GM21619 (cell line): ENCODE measurements at regions not wholly inside any gene's neighbourhood (a gene's known extent, or its start where the extent isn't known, plus 50 kb on each side); places are given as distances from the start of the nearest gene placed in this dataset.

Experiments
- ATAC-seq: cut with Tn5 transposase; IDR thresholded peaks from one replicate; pipeline ENCODE4 v1.9.1; 2021; ENCODE audit not compliant: unreplicated experiment

DNA sequence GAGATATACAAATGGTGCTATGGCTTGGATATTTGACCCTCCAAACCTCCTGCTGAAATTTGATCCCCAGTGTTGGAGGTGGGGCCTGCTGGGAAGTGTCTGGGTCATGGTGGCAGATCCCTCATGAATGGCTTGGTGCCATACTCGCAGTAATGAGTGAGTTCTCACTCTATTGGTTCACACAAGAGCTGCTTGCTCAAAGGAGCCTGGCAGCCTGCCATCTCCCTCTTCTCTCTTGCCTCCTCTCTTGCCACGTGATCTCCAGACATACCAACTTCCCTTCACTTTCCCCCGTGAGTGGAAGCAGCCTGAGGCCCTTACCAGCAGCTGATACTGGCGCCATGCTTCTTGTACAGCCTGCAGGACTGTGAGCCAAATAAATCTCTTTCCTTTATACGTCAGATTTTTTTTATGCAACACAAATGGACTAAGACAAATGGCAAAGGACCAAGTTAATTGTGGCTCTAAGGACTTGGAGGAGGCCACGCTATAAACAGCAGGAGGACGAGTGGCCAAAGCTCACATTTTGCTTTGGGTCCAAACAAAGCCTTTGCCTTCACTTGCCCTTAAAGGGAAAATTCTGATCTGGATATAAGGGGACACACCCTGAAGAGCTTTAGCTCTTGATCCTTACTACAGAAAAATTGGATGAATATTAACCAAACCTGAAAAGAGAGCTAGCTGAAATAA, 214.7 kb downstream of the SS18 start:
- ATAC-seq = no peak

DNA sequence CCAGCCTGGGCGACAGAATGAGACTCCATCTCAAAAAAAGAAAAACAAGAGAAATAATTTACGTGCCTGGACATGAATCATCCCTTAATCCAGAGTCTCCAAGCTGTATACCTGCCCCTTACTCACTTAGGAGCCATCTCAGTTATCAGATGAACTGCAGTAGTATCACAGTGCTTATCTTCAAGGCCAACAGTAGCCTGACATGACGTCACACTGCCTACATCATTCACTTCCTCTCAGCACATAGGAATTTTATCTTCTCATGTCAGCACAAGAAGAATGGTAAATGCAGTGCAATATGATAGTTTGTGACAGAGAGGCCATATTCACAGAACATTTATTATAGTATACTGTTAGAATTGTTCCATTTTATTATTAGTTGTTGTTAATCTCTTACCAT, 216.6 kb downstream of the SS18 start:
- no peak for ATAC-seq

DNA sequence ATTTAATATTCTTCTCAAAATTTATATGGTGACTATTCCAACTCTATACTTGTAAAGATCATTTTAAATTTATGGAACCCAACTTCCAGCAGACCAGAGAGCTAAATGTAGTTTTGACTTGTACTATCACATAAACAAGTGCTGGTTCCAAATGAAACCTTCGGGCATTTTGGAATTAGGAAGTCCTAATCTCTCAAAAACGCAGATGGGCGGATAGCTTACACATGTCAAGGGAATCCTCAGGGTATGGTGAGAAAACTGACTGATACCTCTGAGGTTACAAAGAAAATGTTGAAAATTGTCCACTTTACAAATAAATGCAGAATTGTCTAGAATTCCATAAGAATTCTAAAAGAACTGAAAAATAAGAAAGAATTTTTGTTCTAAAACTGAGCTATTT, 224.1 kb downstream of the SS18 start:
- ATAC-seq = no peak

DNA sequence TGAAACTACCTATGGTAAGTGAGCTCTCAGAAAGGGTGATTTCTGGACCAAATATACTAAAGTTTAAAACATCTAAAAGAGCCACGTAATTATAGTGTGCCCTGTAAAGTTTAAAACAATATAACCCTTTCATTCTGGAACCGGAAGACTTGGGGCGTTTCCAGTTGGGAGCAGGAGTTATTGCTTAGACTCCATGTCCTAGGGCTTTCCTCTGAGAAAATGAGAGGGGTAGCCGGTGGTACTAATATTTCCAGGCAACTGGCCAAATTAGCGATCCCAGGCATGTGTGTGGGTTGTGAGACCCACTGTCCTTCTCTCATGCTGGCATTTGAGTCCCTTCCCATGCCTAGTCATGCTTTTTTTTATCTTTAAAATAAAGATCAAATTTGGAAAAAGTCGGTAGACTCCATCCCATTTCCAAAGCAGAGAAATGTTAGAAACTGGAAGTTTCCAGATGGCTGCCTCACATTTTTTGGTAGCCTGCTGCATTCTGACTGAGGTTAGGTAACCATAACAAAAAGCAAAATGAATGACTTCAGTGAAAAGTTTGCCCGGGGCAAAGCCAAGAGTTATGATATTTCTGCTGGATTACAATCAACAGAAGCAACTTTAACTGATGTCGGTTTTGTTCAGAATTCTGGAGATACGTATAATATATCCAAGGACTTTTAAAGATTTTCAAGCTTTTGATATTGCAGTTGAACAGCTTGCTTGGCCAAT, 227.4 kb downstream of the SS18 start:
- no peak for ATAC-seq

DNA sequence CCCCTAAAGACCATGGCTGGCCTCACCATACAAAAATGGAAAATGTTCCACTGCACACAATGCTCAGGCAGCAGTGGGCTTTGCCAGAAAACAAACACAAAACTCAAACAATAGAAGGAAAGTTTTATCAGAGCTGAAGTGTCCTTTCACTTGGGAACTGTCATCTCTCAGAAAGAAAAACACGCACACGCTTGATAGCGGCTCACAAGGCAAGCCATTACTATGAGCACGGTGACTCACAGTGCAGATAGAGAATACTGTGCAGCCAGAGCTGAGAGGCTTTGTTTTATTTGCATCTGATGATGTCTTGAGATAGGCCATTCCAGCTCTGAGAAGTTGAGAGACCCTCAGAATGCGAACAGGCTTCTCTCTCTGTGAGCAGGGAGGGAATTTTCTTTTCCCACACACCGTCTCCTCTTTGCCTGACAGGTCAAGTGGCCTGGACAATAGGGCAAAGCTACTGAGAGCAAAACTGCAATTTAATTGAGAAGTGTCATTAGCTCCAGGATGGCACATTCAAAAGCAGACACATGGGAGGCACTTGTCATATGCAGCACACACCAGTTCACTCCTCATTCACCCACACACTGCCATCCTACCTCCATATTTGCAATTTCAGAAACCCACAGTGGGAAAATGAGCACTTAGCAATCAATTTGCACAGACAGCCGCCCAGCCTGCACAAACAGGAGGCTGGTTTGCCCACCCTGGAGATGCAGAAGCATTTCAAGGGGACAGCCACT, 236.6 kb downstream of the SS18 start:
- no peak for ATAC-seq

DNA sequence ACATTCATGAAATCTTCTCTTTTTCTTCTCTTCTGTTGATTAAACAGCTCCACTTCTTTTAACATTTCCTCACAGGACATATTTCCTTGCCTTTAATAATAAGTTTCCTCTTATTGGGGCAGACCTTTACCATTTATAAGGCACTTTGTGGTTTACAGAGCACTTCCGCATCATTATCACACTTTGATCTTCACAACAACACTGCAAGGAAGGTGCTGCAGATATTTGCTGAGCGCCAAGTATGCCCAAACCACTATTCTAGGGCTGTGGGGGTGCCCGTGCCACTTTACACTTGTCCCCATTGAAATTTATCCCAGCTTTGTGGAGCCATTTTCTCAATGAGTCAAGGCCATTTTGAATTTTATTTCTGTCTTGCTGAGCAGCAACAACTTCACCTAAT, 246.6 kb downstream of the SS18 start:
- ATAC-seq = no peak

DNA sequence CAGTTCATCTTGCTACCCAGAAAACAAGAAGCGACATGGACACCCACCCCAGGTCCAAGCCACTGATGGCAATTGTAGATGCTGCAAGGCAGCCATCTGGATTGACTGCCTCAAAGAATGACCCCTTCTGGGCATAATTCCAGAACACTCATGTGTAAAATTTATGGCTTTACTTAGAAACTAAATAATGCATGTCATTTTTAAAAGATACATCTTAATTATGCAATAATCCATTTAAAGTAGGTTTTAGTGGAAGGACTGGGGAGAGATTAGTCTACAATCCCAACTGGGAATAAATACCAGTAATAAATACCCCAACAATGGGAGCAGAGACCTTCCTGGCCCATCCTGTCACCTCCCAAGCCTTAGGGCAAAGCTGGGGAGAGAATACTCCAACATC, 247.7 kb downstream of the SS18 start:
- ATAC-seq = no peak

DNA sequence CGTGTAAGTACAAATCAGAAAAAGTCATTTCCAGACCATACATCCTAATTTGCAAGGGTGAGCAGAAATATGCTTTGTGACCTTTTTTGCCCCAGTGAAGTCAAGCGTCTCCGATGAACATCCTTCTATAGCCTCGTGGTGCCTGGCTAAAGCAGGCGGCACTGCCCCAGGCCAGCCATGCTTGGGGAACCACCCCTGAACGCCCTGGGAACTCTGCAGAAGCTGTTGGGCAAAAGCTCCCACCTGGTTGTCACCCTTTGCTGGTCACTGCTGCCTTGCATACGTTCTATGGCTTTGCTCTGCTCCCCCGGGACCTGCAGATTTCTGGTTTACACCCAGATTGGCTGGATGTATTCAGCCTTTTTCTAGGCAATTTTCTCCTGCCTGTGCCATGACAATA, 256.4 kb downstream of the SS18 start:
- ATAC-seq = no peak

DNA sequence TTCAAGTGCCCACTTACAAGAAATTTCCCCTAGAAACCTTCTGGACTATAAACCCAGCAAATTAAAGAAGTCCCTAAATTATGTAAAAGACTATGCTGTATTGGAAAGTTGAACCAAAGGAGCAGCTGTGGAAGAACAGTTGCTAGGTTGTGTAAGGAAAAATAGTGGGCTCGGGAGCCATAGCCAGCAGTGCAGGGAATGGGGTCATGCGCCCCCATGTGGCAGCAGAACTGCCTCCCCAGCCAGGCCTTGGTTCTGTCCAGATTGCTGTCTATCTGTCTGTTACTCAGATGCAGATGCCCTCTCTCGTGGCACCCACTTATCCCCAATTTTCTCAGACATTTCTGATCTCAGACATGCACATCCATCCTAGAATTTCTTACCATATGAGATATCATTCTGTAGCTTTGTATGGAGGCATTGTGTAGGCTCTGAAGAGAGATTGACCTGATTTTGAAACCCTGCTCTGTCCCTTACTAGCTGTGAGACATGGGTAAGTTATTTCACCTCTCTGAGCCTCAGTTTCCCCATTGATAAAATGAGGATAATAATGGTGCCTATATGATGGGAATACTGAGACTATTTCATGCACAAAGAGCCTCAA, 258.3 kb downstream of the SS18 start:
- ATAC-seq = peak; percentile 48

DNA sequence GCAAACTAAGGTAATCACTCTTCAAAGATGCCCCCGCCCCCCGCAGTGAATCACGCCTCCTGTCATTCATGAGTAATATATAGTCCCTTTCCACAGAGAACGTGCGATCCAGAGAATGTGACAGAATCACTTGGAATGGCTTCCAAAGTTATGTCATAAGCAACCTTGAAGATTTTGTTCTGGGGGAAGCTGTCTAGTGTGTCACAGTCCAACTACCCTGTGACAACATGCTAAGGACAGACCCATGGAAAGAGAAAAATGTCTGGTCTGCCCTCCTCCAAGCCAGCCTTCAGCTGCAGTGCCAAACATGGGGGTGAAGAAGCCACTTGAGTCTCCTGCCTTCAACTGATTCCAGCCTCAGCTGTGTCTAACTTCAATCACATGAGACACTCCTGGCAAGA, 259.1 kb downstream of the SS18 start:
- no peak for ATAC-seq

DNA sequence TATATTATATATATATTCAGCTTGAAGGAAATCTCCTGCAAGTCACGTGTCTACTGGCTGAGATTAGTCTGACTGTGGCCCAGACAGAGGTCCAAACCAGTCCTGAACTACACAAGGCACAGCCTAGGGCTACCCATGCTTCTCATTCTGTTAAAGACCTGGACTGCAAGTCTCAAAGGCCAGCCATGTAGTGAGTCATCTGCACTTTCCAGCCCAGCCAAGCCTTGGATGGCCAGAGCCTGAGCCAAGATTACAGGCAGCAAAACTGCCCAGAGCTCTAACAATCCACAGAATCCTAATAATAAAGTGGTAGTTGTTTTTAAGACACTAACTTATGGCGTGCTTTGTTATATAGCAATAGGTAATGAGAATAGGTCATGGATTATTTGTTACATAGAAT, 259.6 kb downstream of the SS18 start:
- ATAC-seq = no peak

DNA sequence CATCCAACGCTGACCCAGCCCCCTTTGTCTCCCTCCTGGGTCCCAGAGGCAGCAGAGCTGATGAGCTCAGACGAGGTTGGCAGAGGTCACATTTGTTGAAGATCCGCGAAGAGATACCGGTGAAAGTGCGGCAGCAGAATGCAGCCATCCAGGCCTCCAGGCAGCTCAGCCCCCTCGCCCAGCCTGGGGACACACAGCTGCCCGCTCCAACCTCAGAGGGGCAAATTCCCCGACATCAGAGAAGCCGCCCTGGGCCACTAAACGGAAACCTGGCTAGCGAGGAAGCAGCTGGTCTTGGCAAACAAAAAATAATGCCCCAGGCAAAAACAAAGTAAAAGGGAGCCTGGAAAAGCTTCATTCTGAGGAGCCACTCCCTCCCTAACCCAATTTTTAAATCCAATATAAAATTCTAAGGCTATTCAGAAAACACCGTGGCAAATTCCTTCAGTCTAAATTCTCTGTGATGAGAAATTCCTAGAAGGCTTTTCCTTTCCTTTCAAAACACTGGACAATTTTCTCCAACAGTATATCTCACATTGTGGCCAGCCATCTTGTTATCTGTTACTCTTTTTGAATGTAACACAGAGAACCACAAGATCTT, 262.4 kb downstream of the SS18 start:
- no peak for ATAC-seq

DNA sequence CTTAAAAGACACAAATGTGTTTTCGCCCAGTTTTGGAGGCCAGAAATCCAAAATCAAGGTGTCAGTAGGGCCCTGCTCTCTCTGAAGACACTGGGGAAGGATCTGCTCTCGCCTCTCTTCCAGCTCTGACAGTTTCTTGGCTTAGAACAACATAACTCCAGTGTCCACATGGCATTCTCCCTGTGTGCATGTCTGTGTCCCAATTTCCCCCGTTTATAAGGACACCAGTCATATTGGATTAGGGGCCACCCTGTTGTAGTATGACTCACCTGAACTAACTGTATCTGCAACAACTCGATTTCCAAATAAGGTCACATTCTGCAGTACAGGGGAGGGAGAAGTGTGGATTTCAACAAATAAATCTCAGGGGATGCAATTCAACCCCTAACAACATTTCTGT, 263.2 kb downstream of the SS18 start:
- no peak for ATAC-seq

DNA sequence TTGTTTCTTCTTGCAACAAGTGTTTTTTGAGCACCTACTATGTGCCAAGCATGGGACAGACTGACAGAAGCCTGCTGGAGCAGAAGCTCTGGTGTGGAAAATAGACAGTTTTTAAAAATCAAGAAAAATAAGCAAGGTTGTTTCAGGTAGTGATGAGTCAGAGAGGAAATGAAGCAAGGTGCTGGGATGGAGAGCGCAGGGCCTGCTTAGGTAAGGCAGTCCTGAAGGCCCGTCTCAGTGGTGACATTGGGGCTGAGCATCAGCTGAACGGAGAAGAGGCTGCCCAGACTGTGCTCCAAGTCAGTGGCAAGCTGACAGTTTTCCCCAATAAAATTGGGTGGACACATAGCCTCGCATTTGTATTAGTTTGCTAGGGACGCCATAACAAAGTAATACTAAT, 263.6 kb downstream of the SS18 start:
- no peak for ATAC-seq

DNA sequence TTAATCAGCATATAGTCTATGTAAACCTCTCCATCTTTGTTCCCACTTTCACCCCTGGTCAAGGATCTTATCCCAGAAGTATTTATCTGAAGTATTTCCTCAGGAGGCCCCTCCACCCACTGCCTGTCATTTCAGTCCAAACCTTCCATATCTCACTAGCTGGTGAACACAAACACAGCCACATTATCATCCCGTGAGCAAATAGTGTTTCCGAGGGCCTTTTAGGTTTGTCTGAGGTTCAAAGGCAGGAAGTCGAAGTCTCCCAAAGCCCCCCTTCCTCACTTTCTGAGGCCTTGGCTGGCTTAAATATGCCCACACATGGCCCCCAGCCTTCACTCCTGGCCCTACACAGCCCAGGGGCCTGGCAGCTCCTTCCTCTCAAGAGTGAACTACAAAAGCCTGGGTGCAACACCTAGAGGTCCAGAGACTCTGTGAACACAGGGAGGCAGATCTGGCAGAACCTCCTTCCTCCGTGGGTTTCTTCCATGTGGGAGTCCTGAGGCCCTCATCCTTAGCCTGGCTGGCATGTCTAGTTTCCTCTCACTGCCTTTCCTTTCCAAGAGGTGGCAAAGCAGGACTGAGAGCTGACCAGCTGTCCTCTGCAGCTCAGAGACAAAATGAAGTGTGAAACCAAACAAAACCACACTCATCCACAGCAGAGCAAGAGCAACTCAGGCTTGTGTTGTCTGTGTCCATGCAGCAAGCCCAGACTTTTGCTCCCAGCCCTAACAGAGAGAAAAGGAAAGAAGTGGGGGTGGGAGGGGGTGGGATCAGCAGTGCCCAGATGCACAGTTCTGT, 264.2 kb downstream of the SS18 start:
- no peak for ATAC-seq

DNA sequence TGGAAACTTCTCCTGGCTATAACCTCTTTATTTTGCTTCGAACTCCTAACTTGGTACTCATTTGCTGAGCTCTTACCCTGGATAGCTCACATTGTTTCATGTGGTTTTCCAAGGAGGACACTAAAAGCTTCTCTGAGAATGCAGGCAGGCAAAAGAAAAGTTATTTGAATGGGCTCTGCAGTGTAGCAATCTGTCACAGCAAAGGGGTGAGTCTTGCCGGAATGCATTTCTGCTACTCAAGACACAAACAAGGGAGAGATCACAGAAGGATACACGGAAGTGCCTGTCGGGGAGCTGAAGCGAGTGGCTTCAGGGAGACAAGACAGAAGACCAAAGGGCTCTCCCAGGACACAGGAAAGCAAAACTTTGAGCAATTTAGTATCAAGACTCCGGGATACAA, 265.4 kb downstream of the SS18 start:
- ATAC-seq = no peak

DNA sequence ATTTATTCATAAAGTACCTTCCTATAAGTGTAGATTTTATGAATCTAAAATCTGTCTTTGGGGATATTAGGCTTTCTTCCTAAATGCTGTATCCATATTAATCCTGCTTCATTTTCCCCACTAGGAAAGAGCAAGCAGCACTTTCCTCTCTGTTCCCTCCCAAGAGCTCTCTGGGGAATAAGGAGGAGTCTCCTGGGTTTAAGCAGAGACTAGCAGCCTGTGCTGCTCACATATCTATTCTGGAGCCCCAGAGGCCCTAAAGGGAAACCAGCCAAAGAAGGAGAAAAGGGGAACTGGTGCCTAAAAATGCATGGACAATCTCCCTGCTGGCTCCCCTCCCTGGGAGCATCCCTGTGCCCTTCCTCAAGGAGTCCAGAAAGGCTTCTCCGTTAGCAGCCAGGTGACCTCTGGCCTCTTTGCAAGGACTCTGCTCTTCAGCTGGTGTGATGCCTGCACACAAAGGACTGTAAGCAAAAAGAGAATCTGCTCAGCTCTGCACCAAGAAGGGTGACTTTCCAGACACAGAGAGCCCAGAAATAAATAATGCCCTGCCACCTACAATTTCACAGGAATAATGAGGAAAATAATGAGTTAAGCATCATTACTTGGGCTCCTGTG, 270.6 kb downstream of the SS18 start:
- no peak for ATAC-seq

DNA sequence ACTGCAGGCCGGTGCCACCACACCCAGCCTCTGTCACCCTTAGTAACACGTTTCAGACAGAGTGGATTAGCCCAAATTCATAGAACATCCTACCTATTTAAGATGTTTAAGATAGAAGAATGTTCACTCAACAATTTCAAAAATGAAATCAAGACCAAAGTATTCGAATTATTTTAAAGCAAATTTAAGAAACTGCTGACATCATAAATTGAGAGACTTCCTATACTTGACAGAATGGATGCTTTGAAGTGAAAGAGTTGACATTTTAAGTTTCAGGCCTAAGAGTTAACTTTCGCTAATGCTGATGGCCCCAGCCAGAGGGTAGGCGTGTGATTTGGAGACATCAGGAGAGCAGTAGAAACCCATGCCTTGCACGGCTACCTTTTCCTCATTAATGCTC, 271.9 kb downstream of the SS18 start:
- ATAC-seq = no peak

DNA sequence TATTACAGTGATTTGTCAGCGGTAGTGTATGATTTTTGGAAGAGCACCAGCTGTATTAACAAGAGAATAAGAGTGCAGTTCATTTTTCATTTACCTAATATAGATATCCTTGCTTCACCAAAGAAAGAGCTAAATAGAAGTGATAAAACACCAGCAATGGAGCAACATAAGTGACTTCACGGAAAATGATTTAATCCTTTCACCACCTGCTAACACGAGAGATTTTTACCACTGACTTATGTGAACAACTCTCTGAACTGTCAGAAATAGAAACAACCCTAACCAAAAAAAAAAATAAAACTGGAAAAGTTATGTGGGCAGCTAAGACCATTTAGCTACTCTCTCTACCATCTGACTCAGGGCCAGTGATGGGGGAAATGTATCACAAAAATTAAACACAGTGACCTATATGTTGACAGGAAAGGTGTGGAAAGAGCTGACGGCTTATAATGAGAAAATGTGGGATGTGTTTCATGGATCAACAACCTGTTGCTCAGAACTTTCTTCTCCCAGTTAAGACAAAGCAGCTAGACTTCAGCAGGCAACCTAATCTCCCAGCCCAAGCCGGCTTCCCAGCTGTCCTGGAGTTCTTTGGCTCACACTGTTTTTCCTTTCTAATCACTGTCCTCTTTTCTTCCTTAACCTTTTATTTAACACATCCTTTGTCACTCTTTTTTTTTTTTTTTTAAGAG, 272.7 kb downstream of the SS18 start:
- no peak for ATAC-seq

DNA sequence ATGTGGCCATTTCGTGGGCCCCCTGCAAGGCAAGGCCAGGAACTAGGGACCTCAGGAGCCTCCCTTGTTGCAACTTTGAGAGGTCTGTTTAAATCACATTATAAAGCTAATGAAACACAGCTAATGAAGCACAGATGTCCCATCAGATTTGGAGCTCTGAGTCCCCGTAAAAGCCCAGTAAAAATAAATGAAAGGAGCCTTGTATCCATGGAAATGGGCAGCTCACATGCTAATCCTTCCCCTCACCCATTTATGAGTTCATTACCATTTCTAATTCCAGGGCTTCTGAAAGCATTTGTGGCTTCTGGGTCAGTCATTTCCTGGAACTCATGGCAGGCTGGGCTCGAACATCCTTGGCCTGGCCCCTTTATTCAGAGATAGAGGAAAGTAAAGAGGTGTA, 274.8 kb downstream of the SS18 start:
- no peak for ATAC-seq
